NCI-H146 (cell line): ENCODE measurements at regions not wholly inside any gene's neighbourhood (a gene's known extent, or its start where the extent isn't known, plus 50 kb on each side); places are given as distances from the start of the nearest gene placed in this dataset.

ENCODE experiments used
- DNase-seq: peaks from one replicate; lab custom pipeline; 2025; lab: John Stamatoyannopoulos, UW

DNA sequence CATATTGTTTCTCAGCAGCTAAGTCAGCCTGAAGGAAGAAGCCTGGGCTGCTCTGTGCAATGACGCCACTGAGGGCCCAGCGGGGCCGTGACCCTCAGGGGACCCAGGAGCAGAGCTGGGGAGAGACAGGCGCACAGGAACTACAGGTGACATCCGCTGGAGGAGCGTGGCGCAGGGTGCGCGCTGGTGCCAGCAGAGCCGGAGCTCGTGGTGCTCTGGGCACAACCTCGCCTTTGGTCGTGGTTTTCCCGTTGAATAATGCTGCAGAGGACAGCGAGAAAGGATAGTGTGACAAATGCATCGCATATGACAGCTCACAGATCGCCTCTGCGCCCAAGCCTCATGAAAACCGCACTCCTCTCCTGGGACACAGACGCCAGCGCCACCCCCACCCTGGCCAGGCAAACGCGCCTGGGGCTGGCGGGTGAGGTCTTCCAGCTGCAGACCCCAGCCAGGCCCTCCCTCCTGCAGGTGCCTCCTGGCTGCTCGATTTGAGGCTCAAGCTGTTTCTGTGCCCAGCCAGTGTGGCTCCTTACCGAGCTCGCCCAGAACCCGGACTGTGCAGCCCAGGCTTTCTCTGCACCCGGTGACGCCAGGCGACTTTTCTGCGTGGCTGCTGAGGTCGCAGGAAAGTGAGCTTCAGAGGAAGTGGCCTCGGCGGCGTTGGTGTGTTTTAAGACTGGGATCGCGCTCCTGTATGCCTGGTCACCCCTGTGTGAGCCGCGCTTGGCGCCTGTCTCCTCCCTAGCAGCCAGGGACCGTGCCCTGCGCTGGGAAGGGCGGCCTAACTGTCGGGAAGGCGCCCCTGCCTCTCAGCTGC, 583.1 kb upstream of the HS6ST1 start:
- DNase-seq, result peak; percentile 10

- no peak for DNase-seq
Observed at GRCh38 chr2:128903637-128904036, 585.0 kb upstream of the HS6ST1 start.

DNA sequence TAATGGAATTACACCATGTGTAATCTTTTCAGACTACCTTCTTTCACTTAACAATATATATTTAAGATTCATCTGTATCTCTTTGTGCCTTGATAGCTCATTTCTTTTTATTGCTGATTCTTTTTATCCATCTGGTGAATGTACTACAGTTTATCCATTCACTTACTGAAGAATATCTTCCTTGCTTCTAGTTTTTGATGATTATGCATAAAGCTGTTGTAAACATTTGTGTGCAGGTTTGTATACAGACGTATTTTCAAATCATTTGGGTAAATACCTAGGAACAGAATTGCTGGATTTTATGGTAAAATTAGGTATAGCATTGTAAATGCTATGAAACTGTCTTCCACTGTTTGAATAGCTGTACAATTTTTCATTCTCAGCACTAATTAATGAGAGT, 592.6 kb upstream of the HS6ST1 start:
- no peak for DNase-seq

- no peak for DNase-seq
Observed at GRCh38 chr2:128914320-128914719, 595.7 kb upstream of the HS6ST1 start.

DNA sequence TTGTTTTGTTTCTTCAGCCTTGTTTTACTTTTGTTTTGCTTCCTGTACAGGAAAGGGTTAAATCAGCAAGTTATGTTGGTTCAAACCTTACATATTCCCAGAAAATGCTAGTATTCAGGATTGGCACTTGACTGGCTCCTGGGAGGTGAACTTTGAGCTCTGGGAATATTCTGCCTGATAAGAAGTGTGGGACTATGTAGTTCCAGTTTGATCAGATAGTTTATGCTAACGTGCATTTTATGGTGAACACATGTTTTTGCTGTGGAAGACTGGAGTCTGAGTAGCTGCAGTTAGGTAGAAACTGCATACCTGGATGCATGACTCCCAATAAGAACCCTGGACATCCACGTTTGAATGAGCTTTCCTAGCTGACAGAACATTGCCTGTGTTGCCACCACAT, 603.1 kb upstream of the HS6ST1 start:
- DNase-seq, result no peak

DNA sequence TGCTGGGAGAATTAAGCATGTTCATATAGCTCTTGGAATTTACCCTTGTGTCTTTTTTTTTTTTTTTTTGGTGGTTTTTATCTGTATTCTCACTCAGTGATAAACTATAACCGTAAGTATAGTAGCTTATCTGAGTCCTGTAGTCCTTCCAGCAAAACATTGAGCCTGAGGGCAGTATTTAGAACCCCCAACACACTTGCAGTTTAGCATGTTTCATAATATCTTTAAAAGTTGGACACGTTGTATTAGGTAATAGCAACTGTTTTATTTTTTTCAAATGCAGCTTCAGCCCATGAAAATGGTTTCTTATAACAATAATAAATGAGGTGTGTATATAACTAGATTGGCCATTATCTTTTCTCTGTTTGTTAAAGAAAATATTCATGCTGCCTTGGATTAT, 603.5 kb upstream of the HS6ST1 start:
- DNase-seq, result no peak

- no peak for DNase-seq
Observed at GRCh38 chr2:128925631-128926030, 607.0 kb upstream of the HS6ST1 start.

DNA sequence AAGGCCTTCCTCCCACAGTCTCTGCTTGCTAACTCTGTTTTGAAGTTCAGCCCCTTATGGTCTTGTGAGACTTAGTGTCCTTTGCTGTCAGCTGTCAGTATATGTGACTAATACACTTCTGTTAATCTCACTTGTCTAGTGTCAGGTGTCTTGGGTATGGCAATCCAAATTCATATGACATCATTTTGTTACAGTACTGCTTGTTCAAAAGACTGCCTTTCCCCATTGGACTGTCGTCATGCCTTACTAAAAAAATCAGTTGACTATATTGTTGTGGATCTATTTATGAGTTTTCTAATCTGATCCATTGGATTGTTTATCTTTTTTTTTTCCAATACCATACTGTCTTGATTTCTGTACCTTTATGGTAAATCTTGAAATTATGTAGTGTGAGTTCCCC, 611.4 kb upstream of the HS6ST1 start:
- no peak for DNase-seq

- DNase-seq, result no peak
Observed at GRCh38 chr2:128940378-128940777, 621.7 kb upstream of the HS6ST1 start.

DNA sequence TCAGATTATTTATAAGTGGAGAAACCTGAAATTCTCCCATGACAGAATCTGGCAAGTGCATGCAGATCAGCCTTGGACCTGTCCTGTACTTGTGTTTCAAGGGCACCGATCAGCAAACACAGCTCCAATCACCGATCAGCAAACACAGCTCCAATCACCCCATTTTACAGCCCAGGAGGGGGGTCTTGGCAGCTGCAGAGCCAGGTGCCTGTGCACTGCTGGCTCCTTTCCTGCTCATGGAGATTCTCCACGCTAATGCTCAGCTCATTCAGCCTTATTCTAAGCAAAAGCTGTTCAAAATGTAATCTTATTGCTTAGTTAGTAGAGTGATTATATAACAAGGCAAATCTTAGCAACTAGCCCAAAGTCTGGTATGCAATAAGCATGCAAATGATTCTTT, 623.1 kb upstream of the HS6ST1 start:
- DNase-seq, result peak; percentile 18

DNA sequence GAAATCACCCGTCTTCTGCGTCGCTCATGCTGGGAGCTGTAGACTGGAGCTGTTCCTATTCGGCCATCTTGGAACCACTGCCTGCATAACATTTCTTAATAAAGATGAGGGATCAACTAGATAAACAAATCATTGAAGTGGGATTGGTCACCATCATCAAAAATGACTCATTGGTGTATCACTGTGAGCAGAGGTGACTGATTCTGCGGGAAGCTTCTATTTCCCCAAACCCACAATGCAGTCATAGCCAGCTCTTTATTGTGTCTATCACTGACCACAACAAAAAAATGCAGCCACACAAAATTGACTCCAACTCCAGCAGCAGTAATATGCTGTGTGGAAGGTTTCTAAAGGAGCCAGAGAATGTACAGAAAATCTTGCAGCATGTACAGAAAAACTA, 630.7 kb upstream of the HS6ST1 start:
- no peak for DNase-seq

DNA sequence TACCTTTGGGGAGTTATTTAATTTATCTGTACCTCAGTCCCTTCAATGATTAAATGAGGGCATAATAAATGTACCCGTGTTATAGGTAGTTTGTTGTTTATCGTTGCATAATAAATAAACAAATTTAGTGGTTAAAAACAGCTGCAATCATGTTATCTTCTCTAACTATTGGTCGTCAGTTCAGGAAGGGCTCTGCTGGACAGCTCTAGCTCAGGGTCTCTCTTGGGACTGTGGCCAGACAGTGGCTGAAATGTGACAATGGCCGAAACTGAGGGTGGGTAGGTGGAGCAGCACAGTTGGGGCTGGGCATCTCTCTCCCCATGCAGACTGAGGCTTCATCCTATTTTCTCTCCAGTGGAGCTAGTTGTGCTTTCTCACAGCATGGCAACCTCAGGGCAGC, 632.1 kb upstream of the HS6ST1 start:
- DNase-seq, result no peak

DNA sequence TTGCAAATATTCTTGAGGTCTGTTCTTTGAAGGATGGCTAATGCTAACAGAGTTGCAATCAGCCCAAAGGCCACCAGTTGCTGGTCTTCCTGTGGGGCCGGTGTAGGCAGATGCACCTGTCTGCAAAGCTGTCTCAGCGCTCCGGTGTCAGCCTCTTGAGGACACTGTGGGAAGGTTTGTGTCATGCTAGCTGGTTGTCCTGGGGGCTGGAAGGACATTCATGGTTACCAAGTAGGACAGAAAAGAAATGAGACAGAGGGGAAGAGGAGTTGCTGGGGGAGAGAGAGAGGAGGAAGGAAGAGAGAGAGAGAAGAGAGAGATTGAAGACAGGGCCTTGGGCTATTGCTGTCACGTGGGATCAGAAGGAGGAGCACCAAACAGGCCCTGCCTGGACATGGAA, 639.6 kb upstream of the HS6ST1 start:
- DNase-seq, result no peak

- no peak for DNase-seq
Observed at GRCh38 chr2:128967646-128968045, 649.0 kb upstream of the HS6ST1 start.

DNA sequence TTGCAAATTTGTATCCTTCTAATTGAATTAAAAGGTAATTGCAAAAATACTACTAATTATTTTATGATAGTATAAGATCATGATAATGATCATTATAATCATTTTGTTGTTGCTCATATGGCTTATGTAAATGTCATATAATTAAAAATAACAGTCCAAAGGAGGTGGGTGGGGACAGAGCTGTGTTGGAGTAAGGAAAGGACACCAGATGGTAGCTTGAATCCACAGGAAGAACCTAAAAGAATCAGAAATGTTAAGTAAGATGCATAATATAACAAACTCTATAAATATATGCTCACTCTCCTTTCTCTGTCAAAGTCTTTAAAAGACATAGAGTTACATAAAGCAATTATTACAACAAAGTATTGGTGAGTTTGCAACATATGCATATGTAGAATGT, 650.7 kb upstream of the HS6ST1 start:
- no peak for DNase-seq

DNA sequence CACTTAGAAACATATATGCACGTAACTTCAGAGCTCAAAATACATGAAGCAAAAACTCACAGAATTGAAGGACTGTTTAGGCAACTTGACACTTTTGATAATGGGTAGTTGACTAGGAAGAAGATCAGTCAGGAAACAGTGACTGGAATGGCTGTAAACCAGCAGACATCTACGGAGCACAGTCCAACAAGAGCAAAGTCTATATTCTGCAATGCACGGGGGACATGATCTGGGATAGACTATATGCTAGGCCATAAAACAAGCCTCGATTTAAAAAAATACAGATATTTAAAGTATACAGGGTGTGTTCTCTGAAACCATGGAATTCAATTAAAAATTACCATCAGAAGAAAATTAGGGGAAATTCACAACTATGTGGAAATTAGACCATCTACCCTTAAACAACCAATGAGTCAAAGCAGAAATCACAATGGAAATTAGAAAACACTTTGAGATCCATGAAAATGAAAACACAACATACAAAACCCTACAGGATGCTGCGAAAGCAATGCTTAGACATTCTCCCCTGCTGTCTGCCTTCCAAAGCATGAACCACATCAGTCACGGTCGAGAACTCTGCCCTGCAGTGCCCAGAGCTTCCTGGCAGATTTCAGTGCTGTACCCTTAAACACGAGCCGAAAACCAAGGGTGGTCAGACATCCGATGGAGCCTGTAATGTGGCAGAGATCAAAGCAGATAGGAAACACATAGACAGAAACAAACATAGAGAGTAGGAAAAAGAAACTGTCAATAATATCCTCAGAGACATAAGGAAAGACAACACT, 651.9 kb upstream of the HS6ST1 start:
- no peak for DNase-seq

DNA sequence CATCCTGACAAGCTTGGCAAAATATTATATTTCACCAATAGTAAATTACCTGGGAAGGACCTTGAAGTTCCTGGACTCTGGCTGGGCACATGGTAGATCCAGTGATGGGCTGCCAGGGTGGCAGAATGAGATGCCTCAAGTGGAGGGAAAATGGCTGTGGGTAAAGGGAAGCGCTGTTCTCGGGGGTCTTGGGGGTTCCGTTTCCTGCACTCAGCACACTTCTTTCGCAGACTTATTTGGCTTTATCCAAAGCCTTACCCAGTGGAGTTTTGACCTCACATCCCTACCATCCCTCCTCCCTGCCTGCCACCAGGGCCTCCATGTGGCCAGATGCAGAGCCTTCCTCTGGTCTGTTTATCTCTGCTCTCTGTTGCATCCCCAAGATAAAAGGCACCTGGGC, 654.9 kb upstream of the HS6ST1 start:
- no peak for DNase-seq

DNA sequence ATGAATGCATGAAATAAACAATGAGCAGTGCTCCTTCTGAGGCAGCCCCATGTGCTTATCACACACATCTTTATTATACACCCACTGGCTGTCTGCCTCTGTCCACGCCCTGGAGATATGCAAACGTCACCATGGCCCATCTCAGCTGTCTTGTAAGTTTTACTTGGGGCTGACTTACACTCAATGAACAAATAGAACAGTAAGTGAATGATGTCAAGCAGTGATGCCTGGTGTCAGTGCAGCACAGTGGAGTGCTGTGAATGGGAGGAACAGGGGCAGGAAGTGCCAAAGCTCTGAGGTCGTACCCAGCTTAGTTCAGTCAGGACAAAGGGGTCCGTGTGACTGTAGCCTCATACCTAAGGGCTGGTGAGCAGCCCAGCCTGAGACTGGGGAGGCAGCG, 659.5 kb upstream of the HS6ST1 start:
- no peak for DNase-seq

GRCh38 chr2:128979182-128979581, 660.5 kb upstream of the HS6ST1 start:
- DNase-seq, result no peak

DNA sequence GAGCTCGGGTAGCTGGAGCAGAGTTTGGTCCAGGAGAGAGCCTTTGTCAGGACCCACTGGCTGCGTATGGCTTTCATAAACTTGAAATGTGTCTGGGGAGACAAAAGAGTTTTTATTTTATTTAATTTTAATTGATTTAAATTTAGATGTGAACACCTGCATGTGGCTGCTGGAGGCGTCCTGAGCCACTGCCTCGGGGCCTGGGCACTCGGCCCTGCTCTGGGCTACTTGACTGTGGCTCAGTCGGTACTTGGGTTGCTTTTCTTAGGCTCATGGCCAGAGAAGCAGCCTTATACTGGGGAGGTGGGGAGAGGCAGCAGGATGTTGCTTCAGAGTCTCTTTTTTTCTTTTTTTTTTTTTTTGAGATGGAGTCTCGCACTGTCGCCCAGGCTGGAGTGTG, 661.8 kb upstream of the HS6ST1 start:
- no peak for DNase-seq

DNA sequence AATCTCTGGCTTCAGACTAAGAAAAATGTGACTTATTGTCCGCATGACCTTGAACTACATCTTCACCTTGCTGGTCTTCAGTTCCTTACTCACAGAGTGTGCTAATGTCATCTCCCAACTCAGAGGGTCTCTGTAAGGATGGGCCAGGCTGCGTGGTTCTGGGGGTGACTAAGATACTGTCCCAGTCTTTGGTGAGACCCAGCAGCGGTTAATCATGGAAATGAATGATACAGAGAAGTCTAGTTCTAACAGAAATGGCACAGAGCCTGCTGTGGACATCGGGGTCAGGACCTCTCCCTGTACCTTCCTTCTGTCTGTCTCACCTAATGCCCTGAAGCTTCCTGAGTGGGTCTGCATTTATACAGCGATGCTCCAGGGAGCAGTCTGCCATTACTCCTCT, 662.7 kb upstream of the HS6ST1 start:
- DNase-seq, result no peak

- DNase-seq, result no peak
Observed at GRCh38 chr2:128982001-128982400, 663.3 kb upstream of the HS6ST1 start.

DNA sequence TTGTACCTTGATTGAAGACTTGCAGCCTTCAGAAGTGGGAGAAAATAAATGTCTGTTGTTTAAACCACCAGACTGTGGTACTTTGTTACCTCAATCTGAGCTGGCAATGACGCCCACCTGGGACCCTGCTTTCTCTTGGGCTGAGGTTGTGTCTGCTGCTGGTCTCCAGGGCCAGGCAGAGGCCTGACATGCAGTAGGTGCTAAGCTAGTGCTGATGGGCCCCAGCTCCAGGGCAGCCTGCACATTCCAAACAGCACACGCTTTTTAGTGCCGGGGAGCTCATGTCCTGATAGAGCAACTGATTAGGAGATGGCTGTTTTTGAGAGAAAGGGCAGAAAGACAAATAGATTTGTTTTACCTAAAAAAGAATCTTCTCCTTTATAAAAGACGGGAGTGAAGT, 664.0 kb upstream of the HS6ST1 start:
- no peak for DNase-seq

- DNase-seq, result no peak
Observed at GRCh38 chr2:128983094-128983493, 664.4 kb upstream of the HS6ST1 start.
